Activated T-helper 1 cell treated with anti-CD3 and anti-CD28 coated beads, Interleukin-12 subunit alpha, Interleukin-12 subunit beta, Interleukin-2, Interleukin-4 antibody, amounts not matched to agents 30 ng/mL and 10 ng/mL and 1 ng/mL, durations not matched to agents 14 hours and 24 hours and 36 hours (primary cell): ENCODE measurements at regions not wholly inside any gene's neighbourhood (a gene's known extent, or its start where the extent isn't known, plus 50 kb on each side); places are given as distances from the start of the nearest gene placed in this dataset.

Source experiments
- DNase-seq: peaks from one replicate; pipeline ENCODE4 v3.0.0; 2021; ENCODE audit warnings: low spot score
- H3K27ac Mint-ChIP-seq: one replicate; pipeline ENCODE4 v1.8.0; 2021; ENCODE audit warnings: mild to moderate bottlenecking, mixed read lengths
- H3K27me3 Mint-ChIP-seq: one replicate; pipeline ENCODE4 v1.8.0; 2022; ENCODE audit warnings: mild to moderate bottlenecking, moderate library complexity, mixed read lengths; ENCODE audit not compliant: insufficient read depth
- H3K36me3 Mint-ChIP-seq: one replicate; pipeline ENCODE4 v1.8.0; 2021; ENCODE audit warnings: low read depth, mixed read lengths
- H3K4me1 Mint-ChIP-seq: one replicate; pipeline ENCODE4 v1.8.0; 2021; ENCODE audit warnings: low read depth, mixed read lengths
- H3K4me3 Mint-ChIP-seq: one replicate; pipeline ENCODE4 v1.8.0; 2021; ENCODE audit warnings: mild to moderate bottlenecking, moderate library complexity, mixed read lengths
- H3K9me3 Mint-ChIP-seq: one replicate; pipeline ENCODE4 v1.8.0; 2021; ENCODE audit warnings: mixed read lengths
- intact Hi-C: fragments of 100-400 bp; cut with micrococcal nuclease; formaldehyde crosslinking; loops from one replicate; pipeline ENCODE4 v1.15.1; 2024

DNA sequence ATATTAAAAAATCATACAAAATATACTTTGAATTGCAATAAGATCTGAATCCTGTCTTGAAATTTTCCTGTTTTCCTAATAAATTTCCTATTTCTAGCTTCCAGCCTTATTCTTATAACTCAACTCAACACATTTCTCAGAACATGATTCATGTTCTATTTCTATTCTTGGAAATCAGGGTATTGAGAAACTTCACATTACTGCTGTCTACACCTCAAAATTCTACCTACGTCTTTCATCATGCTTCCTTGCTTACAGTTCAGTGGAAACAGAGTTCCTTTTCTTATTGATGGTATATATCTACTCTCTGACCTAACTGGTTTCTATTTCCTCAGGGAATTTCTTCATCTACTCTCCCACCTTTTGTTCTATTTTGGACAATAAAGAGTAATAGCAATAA, 2139.0 kb downstream of the ARAP2 start:
- Mint-ChIP-seq H3K4me1 (no peaks in the 10 kb centered on the region), H3K27ac (no peak overlapping the region), H3K9me3 (peaks cover 7% of the 10 kb centered on the region), H3K4me3 (no peak overlapping the region), H3K36me3 (no peaks in the 10 kb centered on the region), H3K27me3 (no peaks in the 10 kb centered on the region)
- DNase-seq: no peak
- intact Hi-C loops: no loop called here

GRCh38 chr4:34108391-34108790, 2135.9 kb downstream of the ARAP2 start:
- no peak for DNase-seq
- Mint-ChIP-seq H3K36me3 (no peaks in the 10 kb centered on the region), H3K27ac (no peak overlapping the region), H3K4me1 (no peaks in the 10 kb centered on the region), H3K4me3 (no peak overlapping the region), H3K9me3 (no peaks in the 10 kb centered on the region), H3K27me3 (no peaks in the 10 kb centered on the region)
- intact Hi-C loops: no loop called here

GRCh38 chr4:34112573-34112972, 2131.7 kb downstream of the ARAP2 start:
- H3K36me3 Mint-ChIP-seq: no peaks in the 10 kb centered on the region
- H3K9me3 Mint-ChIP-seq: no peaks in the 10 kb centered on the region
- H3K4me1 Mint-ChIP-seq: no peaks in the 10 kb centered on the region
- H3K4me3 Mint-ChIP-seq: no peak overlapping the region
- intact Hi-C loops: no loop called here
- DNase-seq: no peak
- H3K27ac Mint-ChIP-seq: no peak overlapping the region
- H3K27me3 Mint-ChIP-seq: no peaks in the 10 kb centered on the region

GRCh38 chr4:34138385-34138784, 2105.9 kb downstream of the ARAP2 start:
- intact Hi-C loops: no loop called here
- H3K27ac Mint-ChIP-seq: no peak overlapping the region

DNA sequence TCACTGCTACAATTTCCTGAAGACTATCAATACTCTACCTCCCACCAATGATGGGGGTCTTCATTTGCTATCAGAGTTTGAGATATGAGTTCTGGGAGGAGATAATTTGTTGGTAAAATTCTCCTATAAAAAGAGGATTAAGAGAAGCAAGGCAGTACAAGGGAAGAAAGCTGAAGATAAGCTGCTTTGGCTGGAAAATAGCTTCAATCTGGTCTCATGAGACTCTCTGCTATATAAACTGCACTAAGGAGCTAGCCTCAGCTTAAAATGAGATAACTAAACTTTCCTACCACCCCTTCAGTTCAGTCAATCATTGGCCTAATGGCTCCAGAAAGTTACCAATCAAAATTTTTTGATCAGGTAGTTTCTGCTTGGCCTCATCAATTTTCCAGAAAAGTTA, 2105.0 kb downstream of the ARAP2 start:
- Mint-ChIP-seq H3K27ac (no peak overlapping the region), H3K4me1 (no peaks in the 10 kb centered on the region), H3K9me3 (peaks cover 33% of the 10 kb centered on the region), H3K4me3 (no peak overlapping the region), H3K27me3 (no peaks in the 10 kb centered on the region), H3K36me3 (no peaks in the 10 kb centered on the region)
- DNase-seq: no peak
- intact Hi-C loops: no loop called here

More at GRCh38 chr4:34138385-34138784, 2105.9 kb downstream of the ARAP2 start:
- no peak for DNase-seq
- no peaks in the 10 kb centered on the region for H3K27me3 Mint-ChIP-seq
- H3K36me3 Mint-ChIP-seq: no peaks in the 10 kb centered on the region
- peaks cover 33% of the 10 kb centered on the region for H3K9me3 Mint-ChIP-seq
- no peak overlapping the region for H3K4me3 Mint-ChIP-seq
- H3K4me1 Mint-ChIP-seq: no peaks in the 10 kb centered on the region

DNA sequence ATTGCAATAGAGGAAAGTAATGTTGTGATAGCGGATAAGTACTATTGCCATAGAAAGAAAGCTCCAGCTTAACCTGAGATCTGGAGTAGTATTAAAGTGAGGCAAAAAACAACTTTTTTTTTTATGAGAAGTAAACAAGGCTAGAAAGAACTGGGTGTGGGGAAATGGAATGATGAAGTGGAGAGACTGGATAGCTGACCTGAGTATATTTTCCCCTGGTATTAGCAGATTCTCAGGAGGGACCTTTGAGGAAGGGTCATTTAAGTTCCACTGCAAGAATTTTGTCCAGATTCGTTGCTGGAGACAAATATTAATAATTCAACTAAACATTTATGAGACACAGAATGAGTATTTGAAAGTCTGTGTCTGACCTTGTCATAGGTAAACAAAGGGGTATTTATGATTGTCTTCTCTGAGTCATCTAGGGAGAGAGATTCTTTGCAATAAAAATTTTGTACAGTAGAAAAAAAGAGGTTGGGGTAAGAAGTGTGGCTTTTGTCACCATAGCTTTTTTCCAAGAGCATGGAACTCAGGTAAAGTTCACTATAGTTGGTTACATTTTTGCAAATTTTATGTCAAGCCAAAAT, 2095.9 kb downstream of the ARAP2 start:
- Mint-ChIP-seq H3K27me3 (no peaks in the 10 kb centered on the region), H3K4me3 (no peak overlapping the region), H3K36me3 (no peaks in the 10 kb centered on the region), H3K27ac (no peak overlapping the region), H3K9me3 (no peaks in the 10 kb centered on the region), H3K4me1 (no peaks in the 10 kb centered on the region)
- intact Hi-C loops: no loop called here
- no peak for DNase-seq

- H3K4me1 Mint-ChIP-seq: no peaks in the 10 kb centered on the region
- no peaks in the 10 kb centered on the region for H3K27me3 Mint-ChIP-seq
- no peak for DNase-seq
- H3K36me3 Mint-ChIP-seq: no peaks in the 10 kb centered on the region
- intact Hi-C loops: no loop called here
- no peak overlapping the region for H3K27ac Mint-ChIP-seq
- H3K9me3 Mint-ChIP-seq: peaks cover 17% of the 10 kb centered on the region
- H3K4me3 Mint-ChIP-seq: no peak overlapping the region
These were observed 2086.8 kb downstream of the ARAP2 start for GRCh38 chr4:34157547-34157946.

GRCh38 chr4:34158878-34159277, 2085.4 kb downstream of the ARAP2 start:
- Mint-ChIP-seq H3K36me3 (no peaks in the 10 kb centered on the region), H3K27ac (no peak overlapping the region), H3K4me3 (no peak overlapping the region), H3K9me3 (peaks cover 20% of the 10 kb centered on the region), H3K27me3 (no peaks in the 10 kb centered on the region), H3K4me1 (no peaks in the 10 kb centered on the region)
- no peak for DNase-seq
- intact Hi-C loops: no loop called here

DNA sequence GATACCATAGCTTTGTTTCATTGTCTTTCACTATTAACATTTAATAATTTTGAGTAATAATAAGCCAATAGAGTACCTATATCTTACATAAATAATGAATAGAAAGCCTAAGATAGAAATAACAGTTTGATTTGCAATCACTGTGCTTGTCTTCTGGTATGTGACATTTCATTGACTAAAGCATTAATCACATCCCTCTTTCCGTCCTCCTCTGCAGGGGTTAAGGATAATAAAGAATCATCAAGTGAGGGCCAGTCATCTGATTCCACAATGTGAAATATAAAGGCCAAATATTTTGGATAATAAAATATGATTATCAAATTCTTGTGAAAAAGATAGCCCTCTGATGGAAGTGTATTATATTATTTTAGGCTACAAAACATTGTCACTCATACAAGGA, 2073.4 kb downstream of the ARAP2 start:
- Mint-ChIP-seq H3K27ac (no peak overlapping the region), H3K9me3 (peaks cover 5% of the 10 kb centered on the region), H3K4me1 (no peaks in the 10 kb centered on the region), H3K4me3 (no peak overlapping the region), H3K27me3 (no peaks in the 10 kb centered on the region), H3K36me3 (no peaks in the 10 kb centered on the region)
- no peak for DNase-seq
- intact Hi-C loops: no loop called here

GRCh38 chr4:34176609-34177008, 2067.7 kb downstream of the ARAP2 start:
- intact Hi-C loops: no loop called here
- Mint-ChIP-seq H3K4me1 (no peaks in the 10 kb centered on the region), H3K27ac (no peak overlapping the region), H3K4me3 (no peak overlapping the region), H3K27me3 (no peaks in the 10 kb centered on the region), H3K9me3 (peaks cover 10% of the 10 kb centered on the region), H3K36me3 (no peaks in the 10 kb centered on the region)
- no peak for DNase-seq

DNA sequence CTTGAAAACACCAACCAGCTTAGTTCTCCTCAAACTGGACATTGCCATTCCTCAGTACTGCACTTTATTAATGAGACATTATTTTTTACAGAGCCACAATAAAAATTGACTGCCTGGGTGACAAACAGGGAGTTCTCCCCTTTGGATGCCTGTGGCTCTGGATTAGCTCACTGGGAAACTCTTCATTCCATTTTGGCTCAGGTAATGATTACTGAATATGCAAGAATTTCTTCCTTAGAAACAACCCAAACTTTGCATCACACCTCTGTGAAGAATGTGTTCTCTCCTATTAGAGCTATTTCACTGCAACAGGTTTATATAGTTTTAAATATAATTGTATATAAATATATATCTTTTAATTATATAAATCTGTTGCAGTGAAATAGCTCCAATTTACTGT, 2065.8 kb downstream of the ARAP2 start:
- Mint-ChIP-seq H3K4me3 (no peak overlapping the region), H3K27ac (no peak overlapping the region), H3K36me3 (no peaks in the 10 kb centered on the region)

DNA sequence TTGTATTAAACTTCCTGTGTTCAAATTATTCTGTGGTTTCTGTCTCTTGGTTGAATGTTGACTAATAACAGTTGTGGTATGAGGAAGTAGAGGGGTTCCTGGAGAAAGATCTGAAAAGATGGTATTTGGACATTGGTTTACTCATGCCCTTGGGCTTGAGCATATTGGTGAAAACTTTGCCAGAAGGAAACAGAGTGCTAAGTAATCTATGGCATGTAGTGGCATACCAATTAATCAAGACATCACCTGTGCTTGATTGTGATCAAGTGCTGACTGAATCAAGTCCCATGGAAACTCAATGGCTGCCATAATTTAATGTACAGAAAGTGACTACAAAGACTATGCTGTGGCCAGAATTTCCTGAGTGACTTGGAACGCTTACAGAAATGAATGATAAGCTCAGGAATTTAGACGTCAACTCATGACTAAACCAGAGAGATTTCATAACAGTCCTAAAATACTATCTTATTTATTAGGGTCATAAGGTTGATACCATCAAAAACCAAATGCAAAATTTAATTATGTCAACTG, 2062.9 kb downstream of the ARAP2 start:
- Mint-ChIP-seq H3K27ac (no peak overlapping the region), H3K27me3 (no peaks in the 10 kb centered on the region), H3K4me1 (no peaks in the 10 kb centered on the region), H3K4me3 (no peak overlapping the region), H3K9me3 (peaks cover 15% of the 10 kb centered on the region), H3K36me3 (no peaks in the 10 kb centered on the region)
- intact Hi-C loops: no loop called here
- DNase-seq: no peak

More for the DNA sequence above, 2065.8 kb downstream of the ARAP2 start:
- Mint-ChIP-seq H3K9me3 (peaks cover 12% of the 10 kb centered on the region), H3K4me1 (no peaks in the 10 kb centered on the region), H3K27me3 (no peaks in the 10 kb centered on the region)
- no peak for DNase-seq
- intact Hi-C loops: no loop called here

GRCh38 chr4:34181891-34182290, 2062.4 kb downstream of the ARAP2 start:
- no peaks in the 10 kb centered on the region for H3K27me3 Mint-ChIP-seq
- H3K4me1 Mint-ChIP-seq: no peaks in the 10 kb centered on the region
- H3K9me3 Mint-ChIP-seq: peaks cover 15% of the 10 kb centered on the region
- no peaks in the 10 kb centered on the region for H3K36me3 Mint-ChIP-seq
- intact Hi-C loops: no loop called here
- no peak overlapping the region for H3K27ac Mint-ChIP-seq
- no peak overlapping the region for H3K4me3 Mint-ChIP-seq
- DNase-seq: no peak

DNA sequence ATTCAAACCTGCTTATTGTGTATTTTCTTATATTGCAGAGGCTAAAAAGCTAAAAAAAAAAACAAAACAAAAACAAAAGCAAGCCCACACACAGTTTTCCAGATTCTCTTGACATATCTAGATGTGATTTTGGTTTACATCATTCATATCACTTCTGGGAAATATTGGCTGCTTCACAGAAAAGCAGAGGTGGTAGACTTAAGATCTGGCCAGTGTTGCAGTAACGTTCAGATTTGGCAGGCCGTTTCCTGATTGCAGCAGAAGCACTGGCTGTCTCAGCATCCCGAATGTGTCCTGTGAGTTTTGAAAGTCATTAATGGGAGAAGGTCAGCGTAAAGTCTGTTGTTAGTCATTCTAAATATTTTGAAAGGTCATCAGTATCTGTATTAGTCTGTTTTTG, 2062.0 kb downstream of the ARAP2 start:
- no peak overlapping the region for H3K4me3 Mint-ChIP-seq
- peaks cover 15% of the 10 kb centered on the region for H3K9me3 Mint-ChIP-seq
- H3K27ac Mint-ChIP-seq: no peak overlapping the region
- intact Hi-C loops: no loop called here
- H3K27me3 Mint-ChIP-seq: no peaks in the 10 kb centered on the region
- H3K36me3 Mint-ChIP-seq: no peaks in the 10 kb centered on the region
- no peaks in the 10 kb centered on the region for H3K4me1 Mint-ChIP-seq
- no peak for DNase-seq
